ENCODE measurements at regions not wholly inside any gene's neighbourhood (a gene's known extent, or its start where the extent isn't known, plus 50 kb on each side); places are given as distances from the start of the nearest gene placed in this dataset.

DNA sequence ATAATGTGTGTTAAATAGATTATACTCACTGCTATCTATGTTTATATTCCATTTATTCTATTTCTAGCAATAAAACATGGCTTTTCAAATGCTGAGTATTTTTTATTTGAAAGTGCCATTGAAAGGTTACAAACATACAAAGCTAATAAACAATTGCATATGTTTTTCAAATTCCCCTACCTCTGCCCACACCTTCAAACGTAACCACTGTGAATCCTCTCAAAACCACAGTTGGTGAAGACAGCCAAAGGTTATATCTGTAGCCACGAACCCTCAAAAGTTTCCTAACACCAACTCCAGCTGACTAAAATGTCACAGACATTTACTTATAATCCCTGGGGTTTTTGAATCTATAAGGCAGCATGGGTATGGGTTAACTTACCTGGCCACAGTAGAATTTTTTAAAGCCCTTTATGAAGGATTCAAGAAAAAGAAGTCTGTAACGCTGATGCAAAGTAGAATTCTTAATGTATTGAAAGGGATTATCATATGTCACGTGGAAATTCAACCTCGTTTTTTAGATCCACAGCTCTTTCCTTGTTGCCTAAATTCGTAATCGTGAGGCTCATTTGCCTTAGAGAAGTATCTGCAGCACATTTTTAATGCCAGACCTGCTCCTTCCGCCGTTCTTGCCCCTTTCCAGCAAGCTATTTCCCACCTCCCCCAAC, 122.5 kb upstream of the ZC3H12C start:
- DNase-seq (ENCODE audit: low read depth in 2 of 2) = peak in 1 of 2 donors; percentile 5

GRCh38 chr11:109971184-109971523, 122.0 kb upstream of the ZC3H12C start:
- no peak for DNase-seq (ENCODE audit: low read depth in 2 of 2)

- DNase-seq (ENCODE audit: low read depth in 2 of 2) = no peak
Observed at GRCh38 chr11:109972181-109972715, 120.9 kb upstream of the ZC3H12C start.

- no peak for DNase-seq (ENCODE audit: low read depth in 2 of 2)
Observed at GRCh38 chr11:109972939-109973338, 120.3 kb upstream of the ZC3H12C start.

DNA sequence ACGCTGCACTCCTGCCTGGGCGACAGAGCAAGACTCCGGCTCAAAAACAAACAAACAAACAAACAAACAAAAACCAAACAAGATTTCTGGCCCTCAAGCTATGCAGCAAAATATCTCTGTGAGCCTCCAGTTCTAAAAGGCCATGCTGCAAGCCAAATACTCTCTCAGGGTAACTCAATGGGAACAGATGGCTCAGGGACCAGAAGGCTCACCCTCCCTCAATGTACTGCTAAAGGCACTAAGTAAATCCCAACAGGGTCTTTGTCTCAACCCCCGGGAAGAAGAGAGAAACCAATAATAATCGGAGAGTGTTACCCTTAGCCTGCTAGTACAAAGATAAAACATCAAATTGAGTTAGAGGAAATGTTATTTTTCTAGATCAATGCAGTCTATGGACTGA, 119.7 kb upstream of the ZC3H12C start:
- DNase-seq (ENCODE audit: low read depth in 2 of 2) = no peak

GRCh38 chr11:109974523-109974922, 118.7 kb upstream of the ZC3H12C start:
- DNase-seq (ENCODE audit: low read depth in 2 of 2) = no peak

- DNase-seq (ENCODE audit: low read depth in 2 of 2) = no peak
Observed at GRCh38 chr11:109978895-109979294, 114.3 kb upstream of the ZC3H12C start.

GRCh38 chr11:109981031-109981636, 112.1 kb upstream of the ZC3H12C start:
- no peak for DNase-seq (ENCODE audit: low read depth in 2 of 2)

- DNase-seq (ENCODE audit: low read depth in 2 of 2) = no peak
Observed at GRCh38 chr11:109983358-109983757, 109.8 kb upstream of the ZC3H12C start.

- no peak for DNase-seq (ENCODE audit: low read depth in 2 of 2)
Observed at GRCh38 chr11:109984634-109985289, 108.4 kb upstream of the ZC3H12C start.

- no peak for DNase-seq (ENCODE audit: low read depth in 2 of 2)
Observed at GRCh38 chr11:109986488-109986887, 106.7 kb upstream of the ZC3H12C start.

GRCh38 chr11:109991835-109992234, 101.4 kb upstream of the ZC3H12C start:
- DNase-seq (ENCODE audit: low read depth in 2 of 2) = no peak

DNA sequence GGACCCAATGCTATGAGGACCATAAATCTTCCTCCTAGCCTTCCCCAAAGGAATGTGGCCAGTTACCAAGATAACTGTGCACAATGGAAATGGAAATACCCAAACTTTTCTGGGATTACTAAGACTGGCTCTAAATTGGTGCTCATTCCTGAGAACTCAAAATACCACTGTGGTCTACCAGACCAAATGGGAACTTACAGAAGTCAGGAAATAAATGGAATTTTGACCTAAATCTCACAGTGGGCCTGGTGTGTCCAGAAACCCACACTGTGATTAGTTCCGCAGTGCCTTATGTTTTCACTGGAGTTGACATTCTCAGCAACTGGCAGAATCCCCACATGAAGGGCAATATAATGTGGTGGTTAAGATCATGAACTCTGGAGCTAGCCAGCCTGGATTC, 99.4 kb upstream of the ZC3H12C start:
- DNase-seq (ENCODE audit: low read depth in 2 of 2) = no peak

DNA sequence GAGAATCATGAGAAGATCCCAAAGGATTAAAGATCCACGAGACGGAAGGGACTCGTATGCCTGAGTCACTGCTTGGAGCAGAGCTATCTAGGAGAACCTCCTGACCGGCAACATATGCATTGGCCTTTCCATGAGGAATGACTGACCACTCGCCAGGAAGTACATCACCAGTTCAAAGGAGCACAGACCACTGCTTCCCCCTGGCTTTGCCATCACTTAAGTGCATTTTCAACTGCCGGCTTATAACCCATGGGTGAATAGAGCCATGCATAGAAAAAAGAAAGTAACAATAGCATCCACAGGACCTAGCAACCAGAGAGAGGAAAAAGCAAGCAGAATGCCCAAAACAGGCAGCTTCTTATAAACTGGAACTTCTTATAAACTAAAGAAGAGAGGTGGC, 98.3 kb upstream of the ZC3H12C start:
- no peak for DNase-seq (ENCODE audit: low read depth in 2 of 2)

- no peak for DNase-seq (ENCODE audit: low read depth in 2 of 2)
Observed at GRCh38 chr11:109996060-109996459, 97.1 kb upstream of the ZC3H12C start.

DNA sequence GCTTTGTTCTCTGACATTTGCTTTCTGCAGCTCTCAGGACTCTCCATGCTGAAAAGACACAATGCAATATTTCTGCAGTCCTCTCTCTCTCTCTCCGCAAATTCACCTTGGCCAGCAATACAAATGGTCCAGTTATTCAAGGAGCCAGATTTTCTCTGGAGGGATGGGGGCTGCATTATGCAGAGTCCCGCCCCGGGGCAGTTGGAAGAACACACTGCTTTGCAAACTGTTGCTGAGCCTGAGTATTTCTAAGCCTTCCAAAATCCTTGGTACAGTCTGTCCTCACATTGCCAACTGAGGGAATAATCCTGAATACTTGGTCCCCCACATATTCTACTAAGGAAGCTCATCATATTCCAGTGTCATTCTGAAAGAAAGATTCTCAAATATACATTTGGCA, 94.3 kb upstream of the ZC3H12C start:
- DNase-seq (ENCODE audit: low read depth in 2 of 2) = no peak

DNA sequence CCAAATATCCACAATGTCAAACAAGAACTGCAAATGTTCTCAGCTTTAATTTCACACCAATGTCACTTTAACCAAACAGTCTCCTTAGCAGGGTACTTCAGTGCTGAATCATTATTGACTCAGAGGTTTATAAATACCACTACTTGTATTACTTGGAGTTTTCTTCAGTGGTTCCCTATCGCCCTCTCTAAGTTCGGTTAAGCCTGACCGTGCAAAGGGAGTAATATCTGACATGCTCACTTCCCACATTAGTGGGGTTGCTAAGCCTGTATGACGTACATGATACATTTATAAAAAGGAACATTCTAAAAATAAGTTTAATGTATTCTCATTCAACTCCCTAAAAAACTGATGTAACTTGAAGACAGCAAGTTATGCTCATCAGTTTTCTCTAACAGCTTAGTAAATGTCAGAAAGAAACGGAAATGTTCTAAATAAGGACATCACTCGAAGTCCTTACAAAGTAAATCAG, 93.1 kb upstream of the ZC3H12C start:
- no peak for DNase-seq (ENCODE audit: low read depth in 2 of 2)

GRCh38 chr11:110000850-110001249, 92.3 kb upstream of the ZC3H12C start:
- no peak for DNase-seq (ENCODE audit: low read depth in 2 of 2)

GRCh38 chr11:110003426-110003825, 89.8 kb upstream of the ZC3H12C start:
- DNase-seq (ENCODE audit: low read depth in 2 of 2) = no peak

GRCh38 chr11:110011595-110011994, 81.6 kb upstream of the ZC3H12C start:
- DNase-seq (ENCODE audit: low read depth in 2 of 2) = no peak

DNA sequence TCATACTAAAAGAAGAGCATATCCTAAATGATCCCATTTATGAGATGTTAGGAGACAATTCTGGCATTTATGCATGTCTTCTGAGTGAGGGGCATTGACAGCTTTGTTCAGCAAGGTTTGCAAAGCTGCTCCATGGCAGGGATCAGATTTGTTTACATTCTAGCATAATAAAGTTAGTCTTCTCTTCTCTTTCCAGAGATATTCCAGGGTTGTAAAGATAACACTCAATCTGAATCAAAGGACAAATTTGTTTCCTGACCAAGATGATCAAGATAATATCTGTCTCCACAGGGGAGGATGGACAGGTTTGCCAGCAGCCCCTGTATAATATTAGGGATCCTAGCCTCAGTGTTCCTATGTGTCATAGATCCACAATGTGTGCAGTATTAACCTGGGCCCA, 77.5 kb upstream of the ZC3H12C start:
- no peak for DNase-seq (ENCODE audit: low read depth in 2 of 2)

DNA sequence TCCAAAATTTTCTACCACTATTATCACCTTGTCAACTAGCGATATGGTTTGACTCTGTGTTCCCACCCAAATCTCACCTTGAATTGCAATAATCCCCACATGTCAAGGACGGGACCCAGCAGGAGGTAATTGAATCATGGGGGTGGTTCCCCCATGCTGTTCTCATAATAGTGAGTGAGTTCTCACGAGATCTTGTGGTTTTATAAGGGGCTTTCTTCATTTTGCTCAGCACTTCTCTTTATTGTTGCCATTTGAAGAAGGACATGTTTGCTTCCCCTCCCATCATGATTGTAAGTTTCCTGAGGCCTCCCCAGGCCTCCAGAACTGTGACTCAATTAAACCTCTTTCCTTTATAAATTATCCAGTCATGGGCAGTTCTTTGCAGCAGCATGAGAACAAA, 73.5 kb upstream of the ZC3H12C start:
- no peak for DNase-seq (ENCODE audit: low read depth in 2 of 2)

- DNase-seq (ENCODE audit: low read depth in 2 of 2) = no peak
Observed at GRCh38 chr11:110022548-110022947, 70.6 kb upstream of the ZC3H12C start.
